SU-DHL-6 (cell line): ENCODE measurements at regions not wholly inside any gene's neighbourhood (a gene's known extent, or its start where the extent isn't known, plus 50 kb on each side); places are given as distances from the start of the nearest gene placed in this dataset.

ENCODE experiments used
- H2AFZ ChIP-seq: fragments of 200-600 bp; sonication (generic); 2 replicates; pipeline ENCODE4 v1.6.1; 2014; ENCODE audit warnings: low read depth, mild to moderate bottlenecking, moderate library complexity, mixed read lengths, antibody characterized with exemption, low read length; ENCODE audit not compliant: severe bottlenecking
- H3F3A ChIP-seq: fragments of 200-600 bp; shearing (Covaris generic); 2 replicates; pipeline ENCODE4 v1.6.0; 2016; ENCODE audit warnings: antibody characterized with exemption, mild to moderate bottlenecking; ENCODE audit not compliant: insufficient read depth
- H3K27ac ChIP-seq: fragments of 200-600 bp; sonication (generic); 2 replicates; pipeline ENCODE4 v1.5.1; 2016; ENCODE audit warnings: low read depth, mild to moderate bottlenecking, low read length, moderate library complexity, mixed read lengths
- H3K27me3 ChIP-seq: fragments of 200-600 bp; sonication (generic), shearing (Covaris generic); 2 replicates; pipeline ENCODE4 v1.6.0; 2014; ENCODE audit warnings: mild to moderate bottlenecking, low read length
- H3K36me3 ChIP-seq: fragments of 200-600 bp; sonication (generic); 2 replicates; pipeline ENCODE4 v1.6.1; 2014; ENCODE audit warnings: mild to moderate bottlenecking, low read length, mixed read lengths
- H3K4me2 ChIP-seq: fragments of 300-600, 200-600 bp; shearing (Covaris generic), sonication (generic); 2 replicates; pipeline ENCODE4 v1.6.0; 2014; ENCODE audit warnings: low read length, low read depth, mild to moderate bottlenecking; ENCODE audit not compliant: poor library complexity, severe bottlenecking
- H3K4me3 ChIP-seq: fragments of 200-600 bp; sonication (generic); 2 replicates; pipeline ENCODE4 v1.5.1; 2014; ENCODE audit warnings: antibody characterized with exemption, low read length, mild to moderate bottlenecking, mixed read lengths; ENCODE audit not compliant: insufficient read depth, poor library complexity, severe bottlenecking
- H3K79me2 ChIP-seq: fragments of 200-600 bp; sonication (generic); 2 replicates; pipeline ENCODE4 v1.6.1; 2014; ENCODE audit warnings: mild to moderate bottlenecking, low read length, moderate library complexity; ENCODE audit not compliant: insufficient read depth
- H3K9ac ChIP-seq: fragments of 200-600 bp; sonication (generic); 2 replicates; pipeline ENCODE4 v1.7.0; 2014; ENCODE audit warnings: mild to moderate bottlenecking, low read length
- H3K9me2 ChIP-seq: fragments of 200-600 bp; sonication (generic); replicated peaks from 2 replicates; pipeline ENCODE4 v1.6.1; 2014; ENCODE audit warnings: low read length; ENCODE audit not compliant: insufficient read depth
- H3K9me3 ChIP-seq: fragments of 200-600 bp; sonication (generic); 2 replicates; pipeline ENCODE4 v1.6.1; 2014; ENCODE audit warnings: low read length, mixed read lengths; ENCODE audit not compliant: insufficient read depth
- H4K20me1 ChIP-seq: fragments of 200-600 bp; sonication (generic); 2 replicates; pipeline ENCODE4 v1.6.1; 2014; ENCODE audit warnings: low read depth, mild to moderate bottlenecking, antibody characterized with exemption, low read length, moderate library complexity, mixed read lengths
- CTCF ChIP-seq: fragments of 200-600 bp; sonication (generic); IDR thresholded peaks from one replicate; pipeline ENCODE4 v1.5.1; 2017; ENCODE audit warnings: antibody characterized with exemption, mild to moderate bottlenecking, low read length, moderate library complexity; ENCODE audit not compliant: insufficient read depth, poor library complexity, severe bottlenecking
- EZH2phosphoT487 ChIP-seq: fragments of 200-600 bp; sonication (generic), shearing (Covaris generic); conservative IDR thresholded peaks from 2 replicates; pipeline ENCODE4 v1.6.1; 2018; ENCODE audit warnings: mild to moderate bottlenecking, antibody characterized with exemption, low read length, moderate library complexity, mixed read lengths

GRCh38 chr2:126971481-126972278 is 73.0 kb downstream of the TEX51 start:
- peak overlapping the region; percentile 56 for H2AFZ ChIP-seq
- peak overlapping the region; percentile 31 for H3K4me2 ChIP-seq
- no peak overlapping the region for H3K27ac ChIP-seq
- H3K36me3 ChIP-seq = no peaks in the 10 kb centered on the region
- no peaks in the 10 kb centered on the region for H3K79me2 ChIP-seq
- H3K4me3 ChIP-seq = no peak overlapping the region
- H4K20me1 ChIP-seq = no peaks in the 10 kb centered on the region
- no peaks in the 10 kb centered on the region for H3K9me2 ChIP-seq
- H3F3A ChIP-seq = no peaks in the 10 kb centered on the region
- H3K27me3 ChIP-seq = no peaks in the 10 kb centered on the region
- H3K9ac ChIP-seq = no peak overlapping the region
- no peaks in the 10 kb centered on the region for H3K9me3 ChIP-seq
- TF ChIP-seq CTCF (peak; percentile 71), EZH2phosphoT487 (no peak)

- H3K36me3 ChIP-seq = no peaks in the 10 kb centered on the region
- H3K4me3 ChIP-seq = no peak overlapping the region
- no peaks in the 10 kb centered on the region for H4K20me1 ChIP-seq
- no peaks in the 10 kb centered on the region for H3K79me2 ChIP-seq
- H3K9me3 ChIP-seq = no peaks in the 10 kb centered on the region
- H3F3A ChIP-seq = no peaks in the 10 kb centered on the region
- H2AFZ ChIP-seq = peak overlapping the region; percentile 56
- no peaks in the 10 kb centered on the region for H3K27me3 ChIP-seq
- no peaks in the 10 kb centered on the region for H3K9me2 ChIP-seq
- H3K9ac ChIP-seq = no peak overlapping the region
- TF ChIP-seq CTCF = no peak
- no peak for TF ChIP-seq EZH2phosphoT487
- H3K27ac ChIP-seq = no peak overlapping the region
- H3K4me2 ChIP-seq = no peak overlapping the region
These were observed 73.6 kb downstream of the TEX51 start for GRCh38 chr2:126972279-126972626.

GRCh38 chr2:126973745-126974144 is 75.1 kb downstream of the TEX51 start:
- H4K20me1 ChIP-seq = no peaks in the 10 kb centered on the region
- H3K79me2 ChIP-seq = no peaks in the 10 kb centered on the region
- H3K36me3 ChIP-seq = no peaks in the 10 kb centered on the region
- TF ChIP-seq CTCF (no peak), EZH2phosphoT487 (no peak)
- no peak overlapping the region for H3K27ac ChIP-seq
- H3K4me2 ChIP-seq = no peak overlapping the region
- H2AFZ ChIP-seq = no peak overlapping the region
- H3K27me3 ChIP-seq = no peaks in the 10 kb centered on the region
- no peaks in the 10 kb centered on the region for H3K9me2 ChIP-seq
- no peaks in the 10 kb centered on the region for H3K9me3 ChIP-seq
- no peak overlapping the region for H3K4me3 ChIP-seq
- no peaks in the 10 kb centered on the region for H3F3A ChIP-seq
- H3K9ac ChIP-seq = no peak overlapping the region
